ENCODE measurements at regions not wholly inside any gene's neighbourhood (a gene's known extent, or its start where the extent isn't known, plus 50 kb on each side); places are given as distances from the start of the nearest gene placed in this dataset.

DNA sequence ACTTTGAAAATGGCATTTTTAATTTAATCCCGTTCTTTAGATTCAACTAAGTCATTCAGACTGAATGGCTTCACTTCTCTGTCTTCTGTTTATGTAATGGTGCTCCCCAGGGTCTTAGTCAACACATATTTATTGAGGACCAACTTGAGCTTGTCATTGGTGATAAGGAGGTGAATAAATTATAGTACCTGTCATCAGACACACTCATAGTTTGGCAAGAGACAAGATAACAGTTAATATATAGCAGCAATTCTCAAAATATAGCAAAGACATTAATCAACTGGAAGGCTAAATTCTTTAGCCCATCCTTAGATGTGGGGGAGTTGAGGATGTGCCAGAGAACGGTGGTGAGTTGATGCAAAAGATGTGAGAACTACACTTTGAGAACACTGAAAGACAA, 78.4 kb downstream of the MACIR start:
- no peak overlapping the region for H3K4me3 ChIP-seq (ENCODE audit: low read length)
- H3K27me3 ChIP-seq (replicated peaks; ENCODE audit: control insufficient read depth, insufficient read depth, low read length), result no peaks in the 10 kb centered on the region
- peaks cover 5% of the 10 kb centered on the region for H3K9me3 ChIP-seq (ENCODE audit: control insufficient read depth, low read length)
- H3K4me1 ChIP-seq (ENCODE audit: control insufficient read depth, insufficient read depth, low read length), result peaks cover 11% of the 10 kb centered on the region
- H3K36me3 ChIP-seq (ENCODE audit: control insufficient read depth, insufficient read depth, low read length, severe bottlenecking), result no peaks in the 10 kb centered on the region
- no peak overlapping the region for H3K9ac ChIP-seq (ENCODE audit: low read length)
- DNase-seq (ENCODE audit: low read depth), result no peak

DNA sequence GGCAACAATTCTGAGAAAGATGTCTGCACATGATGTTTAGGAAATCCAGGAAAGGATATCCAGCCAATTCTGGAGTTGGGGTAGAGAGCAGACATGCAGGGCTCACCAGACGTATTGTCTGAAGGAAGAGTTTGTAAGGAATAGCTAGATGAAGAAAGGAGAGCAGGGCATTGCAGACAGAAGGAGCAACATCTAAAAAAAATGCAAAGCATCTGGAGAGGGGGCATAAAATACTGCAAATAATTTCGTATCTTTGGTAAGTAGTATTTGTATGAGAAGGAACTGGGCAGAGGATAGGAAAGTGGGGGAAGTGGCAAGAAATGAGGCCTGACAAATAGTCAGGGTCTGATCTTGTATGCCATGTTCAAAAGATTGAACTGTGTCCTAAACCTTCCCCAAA, 74.8 kb downstream of the MACIR start:
- DNase-seq (ENCODE audit: low read depth), result peak; percentile 1
- H3K27me3 ChIP-seq (replicated peaks; ENCODE audit: control insufficient read depth, insufficient read depth, low read length), result no peaks in the 10 kb centered on the region
- H3K4me1 ChIP-seq (ENCODE audit: control insufficient read depth, insufficient read depth, low read length), result peaks cover 11% of the 10 kb centered on the region
- H3K36me3 ChIP-seq (ENCODE audit: control insufficient read depth, insufficient read depth, low read length, severe bottlenecking), result no peaks in the 10 kb centered on the region
- no peak overlapping the region for H3K9ac ChIP-seq (ENCODE audit: low read length)
- H3K4me3 ChIP-seq (ENCODE audit: low read length), result no peak overlapping the region
- no peaks in the 10 kb centered on the region for H3K9me3 ChIP-seq (ENCODE audit: control insufficient read depth, low read length)

DNA sequence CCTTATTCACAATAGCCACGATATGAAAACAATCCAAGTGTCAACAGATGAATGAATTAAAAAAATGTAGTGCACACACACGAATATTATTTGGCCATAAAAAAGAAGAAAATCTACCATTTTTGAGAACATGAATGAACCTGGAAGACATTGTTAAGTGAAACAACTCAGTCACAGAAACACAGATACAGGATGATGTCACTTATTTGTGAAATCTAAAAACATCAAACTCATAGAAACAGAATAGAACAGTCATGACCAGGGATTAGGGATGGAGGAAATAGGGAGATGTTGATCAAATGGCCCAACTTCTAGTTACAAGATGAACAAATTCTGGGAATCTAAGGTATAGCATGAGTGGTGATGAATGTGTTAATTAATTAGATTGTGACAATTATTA, 72.3 kb downstream of the MACIR start:
- no peak overlapping the region for H3K9ac ChIP-seq (ENCODE audit: low read length)
- no peak overlapping the region for H3K4me3 ChIP-seq (ENCODE audit: low read length)
- peaks cover 11% of the 10 kb centered on the region for H3K4me1 ChIP-seq (ENCODE audit: control insufficient read depth, insufficient read depth, low read length)
- no peaks in the 10 kb centered on the region for H3K9me3 ChIP-seq (ENCODE audit: control insufficient read depth, low read length)
- no peaks in the 10 kb centered on the region for H3K27me3 ChIP-seq (replicated peaks; ENCODE audit: control insufficient read depth, insufficient read depth, low read length)
- no peaks in the 10 kb centered on the region for H3K36me3 ChIP-seq (ENCODE audit: control insufficient read depth, insufficient read depth, low read length, severe bottlenecking)
- DNase-seq (ENCODE audit: low read depth), result no peak

Measured in adipocyte (in vitro differentiated cells).